Bone marrow (tissue), 2 donors: ENCODE measurements at regions not wholly inside any gene's neighbourhood (a gene's known extent, or its start where the extent isn't known, plus 50 kb on each side); places are given as distances from the start of the nearest gene placed in this dataset.

ENCODE experiments used
- DNase-seq, 2 donors: peaks; one replicate each; lab custom pipeline; 2025; lab: John Stamatoyannopoulos, UW

- DNase-seq, result no peak
Measured at GRCh38 chr4:34191443-34191842, 2052.9 kb downstream of the ARAP2 start.

DNA sequence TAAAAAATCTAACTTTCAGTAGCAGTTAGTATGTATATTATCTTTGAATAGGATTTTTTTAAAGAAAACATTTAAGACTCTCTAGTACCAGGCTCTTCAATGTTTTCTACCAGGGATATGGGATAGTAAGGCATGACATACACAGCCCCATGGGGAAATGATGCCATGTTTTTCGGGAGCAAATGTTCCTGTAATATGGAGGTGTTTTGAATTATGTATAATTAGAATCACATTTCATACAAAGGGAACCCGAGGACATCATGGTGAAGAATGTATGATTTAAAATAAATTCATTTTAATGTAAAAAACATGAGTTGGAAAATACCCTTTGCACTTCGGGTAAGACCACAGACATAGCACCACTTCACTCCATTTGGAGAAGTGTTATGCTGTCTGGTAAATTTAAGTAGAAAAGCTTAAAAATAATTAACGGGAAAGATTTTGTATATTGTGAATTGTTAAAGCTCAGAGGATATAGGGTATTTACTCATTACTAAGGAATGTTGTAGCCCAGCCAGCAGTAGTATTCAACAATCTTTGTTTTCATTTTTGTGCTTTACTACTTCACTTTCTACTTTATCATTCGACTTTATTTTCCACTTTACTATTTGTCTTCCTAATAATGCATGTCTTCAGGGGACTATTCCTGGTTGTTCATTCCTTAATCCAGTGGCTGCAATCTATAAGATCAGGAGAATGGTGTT, 2050.7 kb downstream of the ARAP2 start:
- no peak for DNase-seq

DNA sequence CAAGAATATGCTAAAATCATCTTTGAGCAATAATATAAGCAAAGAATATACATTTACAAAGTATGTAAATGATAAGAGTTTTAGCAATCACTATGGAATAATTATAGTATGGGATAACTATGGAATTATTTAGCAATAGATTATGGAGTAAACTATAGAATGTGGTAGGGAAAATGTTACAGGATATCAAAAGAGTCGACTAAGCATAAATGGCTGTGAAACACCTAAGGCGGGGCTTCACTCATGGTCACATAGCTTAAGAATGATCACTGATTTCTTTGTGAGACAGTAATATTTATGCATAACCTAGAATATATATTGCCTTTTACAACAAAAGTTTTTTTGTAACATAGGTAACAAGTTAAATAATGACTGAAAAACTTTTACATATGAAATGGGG, 2049.7 kb downstream of the ARAP2 start:
- DNase-seq, result no peak

DNA sequence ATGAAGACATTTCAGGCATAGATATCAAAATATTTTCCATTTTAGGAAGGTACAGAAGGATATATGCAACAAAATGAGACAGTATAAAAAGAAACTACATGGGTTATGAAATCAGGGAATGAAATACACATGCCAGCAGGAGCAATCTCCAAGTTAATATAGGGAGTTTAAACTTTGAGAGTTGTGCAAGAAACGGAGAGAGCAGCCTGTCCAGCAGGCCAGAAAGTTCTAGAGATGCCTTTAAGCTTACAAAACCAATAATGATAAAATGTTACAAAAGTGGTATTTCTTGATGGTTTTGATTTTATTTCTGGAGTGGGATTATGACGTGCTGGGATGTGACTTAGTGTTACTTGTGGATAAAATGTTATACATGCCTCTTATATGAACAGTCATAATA, 2047.9 kb downstream of the ARAP2 start:
- DNase-seq, result no peak

- DNase-seq, result no peak
Measured at GRCh38 chr4:34198966-34199365, 2045.3 kb downstream of the ARAP2 start.

GRCh38 chr4:34200535-34200934, 2043.8 kb downstream of the ARAP2 start:
- DNase-seq, result no peak

DNA sequence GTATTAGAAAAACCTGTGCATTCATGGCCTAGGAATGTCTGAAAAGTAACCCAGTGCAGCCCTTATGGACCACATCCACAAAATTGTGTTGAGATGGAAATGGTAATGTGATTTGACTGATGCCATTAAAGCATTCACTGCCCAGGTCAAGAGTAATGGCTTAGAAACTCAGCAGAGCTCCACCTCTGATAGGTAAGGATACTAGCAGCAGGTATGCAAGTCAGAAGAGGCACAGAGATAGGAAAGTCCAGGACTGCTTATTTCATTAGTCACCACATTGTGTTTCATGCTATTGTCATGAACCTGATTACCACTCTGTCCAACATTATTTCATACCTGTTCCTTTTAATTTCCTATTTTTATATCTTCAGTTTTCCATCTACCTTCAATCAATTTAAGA, 2042.2 kb downstream of the ARAP2 start:
- DNase-seq, result no peak

DNA sequence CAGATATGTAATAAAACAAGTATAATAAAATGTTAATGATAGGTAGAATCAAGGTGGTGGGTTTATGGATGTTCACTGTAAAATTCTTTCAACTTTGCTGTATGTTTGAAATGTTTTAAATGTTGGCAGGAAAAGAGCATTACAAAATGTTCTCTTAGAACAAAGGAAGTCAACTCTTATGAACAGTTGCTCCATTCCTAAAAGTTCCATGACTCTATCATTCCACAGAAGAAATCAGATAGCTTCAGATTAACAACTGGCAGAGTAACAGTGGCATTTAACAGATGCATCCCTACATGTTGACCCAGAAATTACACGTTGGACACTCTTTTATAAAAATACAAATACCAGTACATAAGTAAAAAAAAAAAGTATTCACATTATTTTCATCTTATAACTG, 2023.7 kb downstream of the ARAP2 start:
- no peak for DNase-seq

GRCh38 chr4:34221986-34222385, 2022.3 kb downstream of the ARAP2 start:
- no peak for DNase-seq

DNA sequence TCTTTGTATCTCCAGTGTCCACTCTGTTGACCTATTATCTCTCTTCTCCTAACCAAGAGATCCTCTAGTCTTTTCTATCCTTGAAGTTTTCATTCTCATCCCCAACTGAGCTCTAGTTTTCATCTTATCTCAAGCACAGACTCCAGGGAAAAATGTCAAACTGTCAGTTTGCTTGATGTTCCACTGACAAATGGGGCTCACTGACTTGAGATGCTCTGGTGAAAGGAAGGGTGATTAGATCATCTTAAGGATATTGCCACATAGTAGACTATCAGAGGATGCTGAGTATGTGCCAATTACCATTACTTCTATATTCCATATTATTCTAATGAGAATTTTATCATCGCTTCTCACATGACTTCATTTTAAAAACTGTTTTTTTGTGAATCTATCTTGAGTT, 2008.2 kb downstream of the ARAP2 start:
- no peak for DNase-seq

DNA sequence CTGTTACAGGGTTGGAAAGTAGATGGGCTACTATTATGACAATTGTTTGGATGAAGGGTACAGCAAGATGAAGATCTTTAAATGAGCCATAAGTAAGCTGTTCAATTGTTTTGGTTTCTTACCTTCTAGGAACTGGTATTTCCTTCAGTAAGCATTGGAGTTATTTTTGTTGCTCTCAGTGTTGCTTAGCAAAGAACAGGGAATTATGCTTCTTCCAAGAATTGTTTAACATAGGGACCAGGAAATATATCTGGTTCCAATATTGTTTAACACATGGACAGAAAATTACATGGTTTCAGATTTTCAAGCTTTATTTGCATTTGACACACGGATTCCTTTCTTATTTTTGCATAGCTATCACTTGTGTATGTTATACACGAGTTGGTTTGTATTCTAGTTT, 1999.0 kb downstream of the ARAP2 start:
- no peak for DNase-seq

GRCh38 chr4:34250562-34250961, 1993.8 kb downstream of the ARAP2 start:
- no peak for DNase-seq

GRCh38 chr4:34253239-34253638, 1991.1 kb downstream of the ARAP2 start:
- DNase-seq, result no peak

GRCh38 chr4:34258176-34258575, 1986.1 kb downstream of the ARAP2 start:
- no peak for DNase-seq

DNA sequence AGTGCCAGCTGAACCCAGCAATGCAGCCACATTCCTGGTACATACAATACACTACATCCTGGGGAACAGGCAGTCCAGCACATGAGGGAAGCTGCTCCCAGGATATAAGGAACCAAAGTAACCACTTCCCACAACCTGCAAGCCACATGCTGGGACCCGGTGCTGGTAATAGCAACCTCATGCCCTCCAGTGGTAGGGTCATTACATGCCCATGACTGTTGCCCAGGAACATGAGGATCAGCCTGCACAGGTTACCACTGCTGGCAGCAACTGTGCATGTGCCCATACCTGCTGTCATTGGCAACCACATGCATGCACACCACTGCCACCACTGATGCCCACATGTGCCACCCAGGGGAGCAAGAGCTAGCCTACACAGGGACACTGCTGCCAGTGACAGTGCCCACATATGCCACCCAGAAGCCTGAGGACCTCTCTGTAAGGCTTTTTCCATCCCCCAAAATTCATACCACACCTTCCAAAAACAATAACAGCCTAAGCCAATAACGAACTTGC, 1982.5 kb downstream of the ARAP2 start:
- no peak for DNase-seq

DNA sequence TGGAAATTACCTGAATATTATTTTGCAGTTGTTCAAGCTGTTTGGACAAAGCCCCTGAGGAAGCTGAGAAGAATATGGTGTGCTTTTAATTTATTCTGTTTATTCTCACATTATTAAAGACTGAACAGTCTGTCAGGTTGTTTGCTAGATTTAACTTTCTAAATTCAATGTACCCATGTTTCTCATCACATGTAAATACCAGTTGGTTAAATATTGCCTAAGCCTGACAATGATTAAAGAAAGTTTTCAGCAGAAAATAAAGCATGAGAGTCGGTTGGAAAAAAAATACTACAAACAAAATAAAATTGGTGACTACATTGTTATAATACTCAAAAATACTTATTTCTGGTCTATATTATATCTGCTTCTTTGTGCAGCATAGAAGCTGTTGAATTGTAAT, 1974.7 kb downstream of the ARAP2 start:
- no peak for DNase-seq

DNA sequence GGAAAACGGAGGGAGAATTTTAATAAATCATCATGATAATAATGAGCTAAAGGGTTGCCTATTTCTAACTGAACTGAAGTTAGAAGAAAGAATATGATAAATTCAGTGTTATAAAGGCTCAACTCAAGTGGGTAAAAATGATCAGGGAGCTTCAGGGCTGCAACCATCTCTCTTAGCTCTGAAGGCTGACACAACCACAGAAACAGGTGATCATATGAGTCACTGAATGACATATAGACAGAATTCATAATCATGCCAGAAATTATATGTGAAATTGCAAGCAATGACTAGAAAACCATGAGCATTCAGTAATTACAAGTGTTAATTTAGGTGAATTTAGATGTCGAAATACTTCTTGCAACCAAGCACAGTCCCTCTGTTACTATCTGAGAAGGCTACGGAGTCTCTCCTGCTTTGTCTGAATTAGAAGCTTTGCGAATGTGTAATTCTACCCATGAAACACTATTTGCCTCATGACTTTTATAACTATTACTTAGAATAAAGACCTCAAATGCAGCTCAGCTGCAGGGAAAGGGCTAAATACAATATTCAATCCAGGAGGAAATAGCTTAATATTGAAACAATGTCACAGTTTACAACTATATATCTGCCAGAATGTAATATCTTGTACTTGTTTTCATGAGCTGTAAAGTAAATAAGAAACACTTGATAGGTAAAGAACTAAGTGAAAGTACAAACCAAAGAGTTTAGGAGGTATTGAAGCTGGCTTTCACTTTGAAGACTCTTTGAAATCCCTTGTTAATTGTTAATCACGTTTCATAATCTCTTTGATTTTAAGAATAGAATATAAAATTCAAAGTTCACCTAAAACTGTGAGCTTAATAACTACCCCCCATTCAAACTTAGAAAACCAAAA, 1972.6 kb downstream of the ARAP2 start:
- no peak for DNase-seq

DNA sequence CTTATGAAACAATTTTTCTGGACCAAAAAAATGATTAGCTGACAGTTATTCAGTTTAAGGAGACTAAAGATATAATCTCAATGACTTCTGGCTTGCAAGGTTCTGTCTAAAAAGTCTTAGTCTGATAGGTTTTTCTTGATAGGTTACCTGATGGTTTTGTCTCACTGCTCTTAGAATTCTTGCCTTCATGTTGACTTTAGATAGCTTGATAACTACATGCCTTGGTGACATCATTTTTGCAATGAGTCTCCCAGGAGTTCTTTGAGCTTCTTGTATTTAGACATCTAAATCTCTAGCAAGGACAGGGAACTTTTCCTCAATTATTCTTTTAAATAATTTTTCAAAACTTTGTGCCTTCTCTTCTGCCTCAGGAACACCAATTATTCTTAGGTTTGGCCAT, 1965.3 kb downstream of the ARAP2 start:
- no peak for DNase-seq

- DNase-seq, result no peak
Measured at GRCh38 chr4:34280131-34280530, 1964.2 kb downstream of the ARAP2 start.

DNA sequence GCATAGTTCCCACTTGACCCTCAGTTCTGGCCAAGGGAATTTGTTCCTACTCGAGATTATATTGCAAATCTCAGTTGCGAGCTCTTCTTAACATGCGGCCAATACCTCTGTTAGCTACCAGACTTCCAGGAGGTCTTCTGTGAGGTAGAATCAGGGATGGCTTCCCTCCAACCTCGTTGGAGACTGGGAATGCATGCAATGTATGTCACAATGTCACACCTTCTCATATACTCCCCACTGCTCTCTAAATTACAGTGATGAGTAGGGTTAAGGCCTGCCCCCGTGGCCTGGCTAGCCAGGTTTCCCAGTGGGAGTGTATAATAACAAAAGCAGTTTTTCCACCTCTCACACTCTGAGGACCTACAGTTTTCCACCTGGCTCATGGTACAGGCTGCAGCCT, 1962.5 kb downstream of the ARAP2 start:
- DNase-seq, result no peak

- no peak for DNase-seq
Measured at GRCh38 chr4:34289489-34289888, 1954.8 kb downstream of the ARAP2 start.

GRCh38 chr4:34289962-34290361, 1954.4 kb downstream of the ARAP2 start:
- DNase-seq, result no peak

GRCh38 chr4:34293459-34293858, 1950.9 kb downstream of the ARAP2 start:
- DNase-seq, result no peak
